SJCRH30 (cell line): ENCODE measurements at regions not wholly inside any gene's neighbourhood (a gene's known extent, or its start where the extent isn't known, plus 50 kb on each side); places are given as distances from the start of the nearest gene placed in this dataset.

ENCODE experiments used
- DNase-seq, 2 experiments: peaks; one replicate each; pipeline ENCODE4 v3.0.0-alpha.2; 2015 to 2020
- H3K27ac ChIP-seq: fragments of 250-450 bp; sonication (Bioruptor Pico); 2 replicates; pipeline ENCODE4 v1.5.1; 2020; ENCODE audit warnings: mild to moderate bottlenecking, moderate library complexity
- H3K27me3 ChIP-seq: fragments of 250-450 bp; sonication (Bioruptor Pico); 2 replicates; pipeline ENCODE4 v1.5.1; 2020; ENCODE audit warnings: mild to moderate bottlenecking, moderate library complexity
- H3K36me3 ChIP-seq: fragments of 250-450 bp; sonication (Bioruptor Pico); 2 replicates; pipeline ENCODE4 v1.5.1; 2020; ENCODE audit warnings: mild to moderate bottlenecking, moderate library complexity
- H3K4me1 ChIP-seq: fragments of 250-450 bp; sonication (Bioruptor Pico); 2 replicates; pipeline ENCODE4 v1.5.1; 2020; ENCODE audit warnings: mild to moderate bottlenecking, moderate library complexity
- H3K4me3 ChIP-seq: fragments of 250-450 bp; sonication (Bioruptor Pico); 2 replicates; pipeline ENCODE4 v1.5.1; 2020; ENCODE audit warnings: mild to moderate bottlenecking, moderate library complexity
- H3K9me3 ChIP-seq: fragments of 250-450 bp; sonication (Bioruptor Pico); replicated peaks from 2 replicates; pipeline ENCODE4 v1.5.1; 2020; ENCODE audit warnings: mild to moderate bottlenecking, moderate library complexity

GRCh38 chr18:47490882-47491281 is 239.4 kb upstream of the SKOR2 start:
- Histone ChIP-seq H3K27ac (no peak overlapping the region), H3K9me3 (no peaks in the 10 kb centered on the region), H3K27me3 (no peaks in the 10 kb centered on the region), H3K4me3 (no peak overlapping the region), H3K4me1 (no peaks in the 10 kb centered on the region), H3K36me3 (no peaks in the 10 kb centered on the region)
- DNase-seq = no peak

DNA sequence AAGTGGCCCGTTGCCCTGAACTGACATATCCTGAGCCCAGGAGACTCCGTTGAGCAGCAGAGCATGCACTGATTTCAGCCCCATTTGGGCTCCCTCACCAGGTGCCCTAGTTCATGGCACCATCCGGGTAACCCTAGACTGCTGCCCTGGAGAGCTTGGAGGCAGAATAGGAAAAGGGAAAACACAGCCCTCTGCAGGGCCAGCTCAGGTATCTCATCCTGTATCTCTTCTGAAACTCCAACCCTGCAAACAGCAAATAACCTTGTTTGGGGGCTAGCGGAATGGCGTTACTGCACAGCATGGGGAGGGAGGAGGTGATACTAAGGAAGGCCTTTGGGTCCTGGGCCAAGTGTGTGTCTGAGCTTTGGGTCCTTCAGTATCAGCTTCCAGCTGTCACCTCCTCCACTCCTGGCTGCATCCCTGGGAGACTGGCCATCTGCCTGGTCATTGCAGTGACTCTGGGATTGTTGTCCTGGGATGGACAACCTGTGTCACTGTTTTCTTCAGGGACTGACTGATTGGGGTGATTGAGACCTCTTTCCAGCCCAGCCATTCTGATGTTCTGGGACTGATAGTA is 233.8 kb upstream of the SKOR2 start:
- H3K36me3 ChIP-seq = no peaks in the 10 kb centered on the region
- H3K9me3 ChIP-seq = no peaks in the 10 kb centered on the region
- no peaks in the 10 kb centered on the region for H3K4me1 ChIP-seq
- no peak overlapping the region for H3K4me3 ChIP-seq
- H3K27me3 ChIP-seq = no peaks in the 10 kb centered on the region
- no peak overlapping the region for H3K27ac ChIP-seq
- no peak for DNase-seq

DNA sequence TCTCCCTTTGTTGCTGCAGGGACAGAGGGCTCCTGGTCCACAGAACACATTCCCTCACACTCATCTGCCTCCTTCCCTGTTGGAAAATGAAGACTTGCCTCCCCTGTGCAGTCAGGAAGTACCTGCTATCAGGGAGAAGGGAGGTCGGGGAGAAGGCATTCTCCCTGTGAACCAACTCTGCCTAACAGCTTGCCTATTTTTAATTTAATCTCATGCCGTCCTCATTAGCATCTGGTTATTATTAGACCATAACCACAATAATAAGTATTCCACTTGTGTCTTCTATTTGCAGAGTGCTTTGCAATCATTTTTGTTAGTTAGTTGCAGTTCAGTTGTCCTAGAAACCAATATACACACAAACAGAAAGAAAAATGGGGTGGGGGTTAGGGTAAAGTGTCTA is 232.6 kb upstream of the SKOR2 start:
- Histone ChIP-seq H3K4me3 (no peak overlapping the region), H3K9me3 (no peaks in the 10 kb centered on the region), H3K4me1 (no peaks in the 10 kb centered on the region), H3K27me3 (no peaks in the 10 kb centered on the region), H3K36me3 (no peaks in the 10 kb centered on the region), H3K27ac (no peak overlapping the region)
- no peak for DNase-seq

DNA sequence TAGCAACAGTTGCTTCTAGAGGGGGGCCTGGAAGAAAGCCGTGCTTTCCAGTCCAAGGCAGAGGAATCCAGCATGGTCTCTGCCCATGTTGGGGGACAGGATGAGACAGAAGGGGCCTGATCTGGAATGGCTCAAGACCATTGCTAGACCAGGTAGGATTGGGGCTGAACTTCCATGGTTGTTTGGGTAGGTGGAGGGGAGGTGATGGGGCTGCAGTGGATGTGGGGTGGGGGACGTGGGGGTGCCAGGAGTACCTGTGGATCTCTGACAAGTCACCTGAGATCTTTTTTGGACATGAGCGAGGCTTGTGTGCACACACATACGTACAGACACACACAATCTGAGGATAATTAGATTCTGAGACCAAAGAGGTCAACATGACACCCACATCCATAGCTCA is 228.7 kb upstream of the SKOR2 start:
- Histone ChIP-seq H3K9me3 (no peaks in the 10 kb centered on the region), H3K27me3 (no peaks in the 10 kb centered on the region), H3K4me3 (no peak overlapping the region), H3K4me1 (no peaks in the 10 kb centered on the region), H3K36me3 (no peaks in the 10 kb centered on the region), H3K27ac (no peak overlapping the region)
- no peak for DNase-seq

DNA sequence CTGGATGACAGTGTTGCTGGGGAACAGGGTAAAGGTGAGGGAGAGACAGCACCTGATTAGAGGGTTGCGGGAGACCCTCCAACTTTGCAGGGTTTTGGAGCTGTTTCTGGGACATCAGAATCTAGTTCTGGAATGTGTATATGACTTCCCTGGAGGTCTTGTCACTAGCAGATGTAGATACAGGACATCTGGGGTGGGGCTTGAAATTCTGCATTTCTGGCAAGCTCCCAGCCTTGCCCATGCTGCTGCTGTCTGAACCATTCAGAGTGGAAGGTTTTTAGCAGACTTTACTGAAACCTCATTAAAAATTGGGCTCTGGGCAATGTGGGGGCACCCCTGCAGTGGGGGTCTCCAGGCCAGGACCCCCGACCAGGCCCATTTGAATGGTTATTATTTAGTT is 220.3 kb upstream of the SKOR2 start:
- no peak overlapping the region for H3K27ac ChIP-seq
- no peaks in the 10 kb centered on the region for H3K36me3 ChIP-seq
- H3K4me3 ChIP-seq = no peak overlapping the region
- no peaks in the 10 kb centered on the region for H3K4me1 ChIP-seq
- no peak for DNase-seq
- no peaks in the 10 kb centered on the region for H3K27me3 ChIP-seq
- no peaks in the 10 kb centered on the region for H3K9me3 ChIP-seq

DNA sequence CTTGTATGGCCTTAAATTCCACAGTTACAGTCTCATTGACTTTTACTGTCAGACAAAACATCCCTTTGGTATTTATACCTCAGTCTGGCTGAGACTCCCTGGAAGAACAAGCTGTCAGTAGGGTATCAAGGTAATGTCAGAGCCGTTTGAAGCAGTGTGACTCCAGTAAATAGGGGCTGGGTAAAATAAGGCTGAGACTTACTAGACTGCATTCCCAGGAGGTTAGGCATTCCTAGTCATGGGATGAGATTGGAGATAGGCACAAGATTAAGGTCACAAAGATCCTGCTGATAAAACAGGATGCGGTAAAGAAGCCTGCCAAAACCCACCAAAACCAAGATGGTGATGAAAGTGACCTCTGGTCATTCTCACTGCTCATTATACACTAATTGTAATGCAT is 219.5 kb upstream of the SKOR2 start:
- Histone ChIP-seq H3K36me3 (no peaks in the 10 kb centered on the region), H3K4me3 (no peak overlapping the region), H3K9me3 (no peaks in the 10 kb centered on the region), H3K27me3 (no peaks in the 10 kb centered on the region), H3K27ac (no peak overlapping the region), H3K4me1 (no peaks in the 10 kb centered on the region)
- no peak for DNase-seq

DNA sequence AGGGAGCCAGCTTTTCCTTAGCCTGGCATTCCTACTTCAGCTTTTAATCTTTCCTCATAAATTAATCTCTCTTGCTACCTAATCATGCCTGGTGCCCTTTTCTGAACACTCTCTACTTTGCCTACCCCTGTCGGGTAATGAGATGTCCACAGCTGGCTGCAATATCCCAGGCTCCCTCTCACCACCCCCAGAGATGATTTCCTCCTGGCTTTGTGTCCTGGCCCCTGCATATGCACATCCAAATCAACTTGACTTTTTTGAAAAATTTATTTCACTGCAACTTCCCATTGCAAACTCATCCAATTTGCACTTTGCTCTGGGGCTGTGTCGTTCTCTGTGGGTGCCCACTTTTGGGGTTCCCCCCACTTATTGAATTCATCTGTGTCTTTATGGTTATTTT is 218.1 kb upstream of the SKOR2 start:
- Histone ChIP-seq H3K27me3 (no peaks in the 10 kb centered on the region), H3K36me3 (no peaks in the 10 kb centered on the region), H3K4me3 (no peak overlapping the region), H3K27ac (no peak overlapping the region), H3K4me1 (no peaks in the 10 kb centered on the region), H3K9me3 (no peaks in the 10 kb centered on the region)
- no peak for DNase-seq

DNA sequence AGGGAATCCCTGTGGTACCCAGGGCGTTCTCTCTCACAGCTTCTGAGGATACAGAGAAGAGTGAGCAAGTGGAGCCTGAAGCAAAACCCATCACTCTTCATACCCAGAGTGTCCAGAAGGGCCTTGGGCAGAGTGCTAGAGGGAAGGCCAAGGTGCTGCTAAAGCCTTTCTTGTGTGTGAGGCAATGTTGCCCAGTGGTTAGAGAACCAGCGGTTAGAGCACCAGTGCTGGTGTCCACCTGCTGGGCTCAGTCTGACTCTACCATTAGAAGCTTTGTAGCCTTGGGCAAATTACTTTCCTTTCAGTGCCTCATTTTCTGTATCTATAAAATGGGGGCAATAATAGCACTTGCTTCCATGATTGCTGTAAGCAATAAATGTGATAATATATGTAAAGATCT is 210.5 kb upstream of the SKOR2 start:
- Histone ChIP-seq H3K9me3 (no peaks in the 10 kb centered on the region), H3K27me3 (no peaks in the 10 kb centered on the region), H3K36me3 (no peaks in the 10 kb centered on the region), H3K4me1 (no peaks in the 10 kb centered on the region), H3K4me3 (no peak overlapping the region), H3K27ac (no peak overlapping the region)
- no peak for DNase-seq

DNA sequence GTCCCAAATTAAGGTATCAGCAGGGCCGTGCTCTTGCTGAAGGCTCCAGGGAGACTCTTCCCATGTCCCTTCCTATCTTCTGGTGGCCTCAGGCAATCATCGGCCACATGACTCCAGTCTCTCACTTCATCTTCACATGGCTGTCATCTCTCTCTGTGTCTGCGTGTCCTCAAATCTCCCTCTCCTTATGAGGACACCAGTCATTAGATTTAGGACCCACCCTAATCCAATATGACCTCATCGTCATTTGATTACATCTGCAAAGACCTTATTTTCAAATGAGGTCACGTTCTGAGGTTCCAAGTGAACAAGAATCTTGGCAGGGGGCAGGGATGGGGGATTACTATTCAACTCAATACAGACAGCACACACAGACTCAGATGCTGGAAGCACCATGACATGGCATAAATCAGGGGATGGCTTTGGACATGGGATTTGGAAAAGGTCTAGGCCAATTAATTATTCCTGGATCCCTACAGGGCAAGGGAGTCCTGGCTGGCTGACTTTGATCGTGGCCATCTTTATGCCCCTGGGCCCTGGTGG is 210.0 kb upstream of the SKOR2 start:
- Histone ChIP-seq H3K9me3 (no peaks in the 10 kb centered on the region), H3K27ac (no peak overlapping the region), H3K4me3 (no peak overlapping the region), H3K36me3 (no peaks in the 10 kb centered on the region), H3K4me1 (no peaks in the 10 kb centered on the region), H3K27me3 (no peaks in the 10 kb centered on the region)
- DNase-seq = no peak

GRCh38 chr18:47458483-47458882 is 207.0 kb upstream of the SKOR2 start:
- DNase-seq = no peak

GRCh38 chr18:47457614-47458013 is 206.2 kb upstream of the SKOR2 start:
- H3K4me1 ChIP-seq = no peaks in the 10 kb centered on the region
- H3K36me3 ChIP-seq = no peaks in the 10 kb centered on the region
- no peak overlapping the region for H3K27ac ChIP-seq
- no peaks in the 10 kb centered on the region for H3K9me3 ChIP-seq
- H3K4me3 ChIP-seq = no peak overlapping the region
- no peaks in the 10 kb centered on the region for H3K27me3 ChIP-seq
- DNase-seq = no peak

More at GRCh38 chr18:47458483-47458882, 207.0 kb upstream of the SKOR2 start:
- H3K36me3 ChIP-seq = no peaks in the 10 kb centered on the region
- no peak overlapping the region for H3K4me3 ChIP-seq
- no peaks in the 10 kb centered on the region for H3K9me3 ChIP-seq
- no peak overlapping the region for H3K27ac ChIP-seq
- H3K4me1 ChIP-seq = no peaks in the 10 kb centered on the region
- H3K27me3 ChIP-seq = no peaks in the 10 kb centered on the region

GRCh38 chr18:47453038-47453437 is 201.6 kb upstream of the SKOR2 start:
- Histone ChIP-seq H3K4me3 (no peak overlapping the region), H3K9me3 (no peaks in the 10 kb centered on the region)
- no peak for DNase-seq

DNA sequence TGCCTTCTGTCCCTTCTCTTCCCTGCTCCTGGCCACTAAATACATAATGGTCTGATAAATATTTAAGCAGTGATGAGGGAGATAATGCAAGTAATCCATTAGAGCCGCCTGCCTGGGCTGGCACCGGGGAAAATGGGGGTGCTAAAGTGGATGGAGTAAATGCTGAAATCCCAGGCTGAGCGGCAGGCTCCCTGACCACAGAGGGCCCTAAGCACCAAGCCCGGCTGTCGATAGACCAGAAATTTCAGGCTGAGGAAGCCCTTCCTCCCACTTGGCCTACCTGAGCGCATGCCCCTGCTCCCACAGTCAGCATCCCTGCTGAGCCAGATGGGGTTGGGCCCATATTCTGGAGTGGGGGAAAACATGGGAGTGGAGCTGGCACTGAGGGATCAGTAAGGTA is 197.5 kb upstream of the SKOR2 start:
- H3K27ac ChIP-seq = no peak overlapping the region
- no peaks in the 10 kb centered on the region for H3K4me1 ChIP-seq
- no peaks in the 10 kb centered on the region for H3K36me3 ChIP-seq
- H3K9me3 ChIP-seq = no peaks in the 10 kb centered on the region
- no peak for DNase-seq
- H3K4me3 ChIP-seq = no peak overlapping the region
- H3K27me3 ChIP-seq = no peaks in the 10 kb centered on the region

More at GRCh38 chr18:47453038-47453437, 201.6 kb upstream of the SKOR2 start:
- H3K27me3 ChIP-seq = no peaks in the 10 kb centered on the region
- no peak overlapping the region for H3K27ac ChIP-seq
- H3K4me1 ChIP-seq = no peaks in the 10 kb centered on the region
- no peaks in the 10 kb centered on the region for H3K36me3 ChIP-seq

DNA sequence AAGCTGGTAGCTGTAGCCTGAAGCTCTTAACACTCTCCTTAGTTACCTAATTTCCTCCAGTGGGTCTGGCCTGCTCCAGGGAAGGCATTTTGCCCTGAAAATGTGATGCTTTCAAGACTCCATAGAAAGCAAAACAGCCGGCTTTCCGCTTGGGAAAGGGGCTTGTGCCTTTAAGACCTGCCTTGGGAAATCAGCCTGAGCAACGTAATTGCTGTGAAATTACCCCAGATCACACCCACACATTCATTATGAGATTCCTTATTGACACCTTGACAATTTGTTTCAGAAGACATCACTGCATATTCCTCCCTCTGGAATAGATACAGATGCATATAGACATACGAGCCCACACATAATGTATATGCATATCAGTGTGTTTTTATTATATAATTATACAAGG is 190.5 kb upstream of the SKOR2 start:
- H3K9me3 ChIP-seq = no peaks in the 10 kb centered on the region
- H3K4me1 ChIP-seq = no peaks in the 10 kb centered on the region
- no peaks in the 10 kb centered on the region for H3K27me3 ChIP-seq
- H3K36me3 ChIP-seq = no peaks in the 10 kb centered on the region
- H3K4me3 ChIP-seq = no peak overlapping the region
- DNase-seq = no peak
- H3K27ac ChIP-seq = no peak overlapping the region

- Histone ChIP-seq H3K4me1 (no peaks in the 10 kb centered on the region), H3K27me3 (no peaks in the 10 kb centered on the region), H3K9me3 (no peaks in the 10 kb centered on the region), H3K4me3 (no peak overlapping the region), H3K36me3 (no peaks in the 10 kb centered on the region), H3K27ac (no peak overlapping the region)
- DNase-seq = no peak
Observed at GRCh38 chr18:47438001-47438400, 186.5 kb upstream of the SKOR2 start.

GRCh38 chr18:47436871-47437270 is 185.4 kb upstream of the SKOR2 start:
- DNase-seq = no peak
- Histone ChIP-seq H3K27ac (no peak overlapping the region), H3K4me3 (no peak overlapping the region), H3K4me1 (no peaks in the 10 kb centered on the region), H3K36me3 (no peaks in the 10 kb centered on the region), H3K9me3 (no peaks in the 10 kb centered on the region), H3K27me3 (no peaks in the 10 kb centered on the region)
